H1 (cell line): ENCODE measurements at regions not wholly inside any gene's neighbourhood (a gene's known extent, or its start where the extent isn't known, plus 50 kb on each side); places are given as distances from the start of the nearest gene placed in this dataset.

Experiments used
- CTCF ChIA-PET: fragments of 300-600 bp; sonication (Branson Sonifier 250); formaldehyde crosslinking; loops from one replicate; lab custom pipeline; 2021; ENCODE audit not compliant: partially characterized antibody; lab: Charles Lee
- POLR2A ChIA-PET: fragments of 300-600 bp; sonication (Branson Sonifier 250); formaldehyde crosslinking; loops from one replicate; lab custom pipeline; 2021; ENCODE audit warnings: inconsistent platforms; ENCODE audit not compliant: partially characterized antibody; lab: Charles Lee
- DNase-seq, 2 experiments: peaks; one replicate each; pipeline versions ENCODE4 v3.0.0 to v3.0.0-alpha.2; 2010 to 2022; ENCODE audit warnings: low spot score in 2 of 2, low read depth in 1 of 2, mixed read lengths in 1 of 2
- FAIRE-seq: peaks from 2 replicates; lab custom pipeline; 2011; peaks lifted over from hg19 to GRCh38; lab: Jason Lieb, UNC
- H2AFZ ChIP-seq: 2 replicates; pipeline ENCODE4 v1.8.1; 2012; ENCODE audit warnings: low read length, inconsistent platforms
- H2AK5ac ChIP-seq: 2 replicates; pipeline ENCODE4 v1.6.1; 2013; ENCODE audit warnings: low read depth, low read length
- H2BK120ac ChIP-seq: replicated peaks from 2 replicates; pipeline ENCODE3; 2013; ENCODE audit warnings: low read depth, low read length, inconsistent platforms
- H2BK12ac ChIP-seq: 2 replicates; pipeline ENCODE4 v1.6.1; 2013; ENCODE audit warnings: low read depth, low read length
- H2BK15ac ChIP-seq: 2 replicates; pipeline ENCODE4 v1.6.1; 2013; ENCODE audit warnings: low read length
- H2BK20ac ChIP-seq: 2 replicates; pipeline ENCODE4 v1.6.1; 2013; ENCODE audit warnings: low read length
- H2BK5ac ChIP-seq: 2 replicates; pipeline ENCODE4 v1.6.1; 2013; ENCODE audit warnings: low read depth, low read length
- H3K14ac ChIP-seq: 2 replicates; pipeline ENCODE4 v1.6.1; 2013; ENCODE audit warnings: inconsistent platforms; ENCODE audit not compliant: insufficient read length
- H3K18ac ChIP-seq: 2 replicates; pipeline ENCODE4 v1.6.1; 2013; ENCODE audit warnings: low read length; ENCODE audit errors: extremely low read depth
- H3K23ac ChIP-seq: 2 replicates; pipeline ENCODE4 v1.6.1; 2013; ENCODE audit warnings: inconsistent platforms; ENCODE audit not compliant: insufficient read length
- H3K23me2 ChIP-seq: 2 replicates; pipeline ENCODE4 v1.6.1; 2013; ENCODE audit warnings: low read depth, low read length
- H3K27ac ChIP-seq: 2 replicates; pipeline ENCODE4 v1.6.1; 2011; ENCODE audit warnings: low read depth, low read length, inconsistent platforms
- H3K27me3 ChIP-seq, 4 experiments: replicated peaks in 1 of 4; 1 replicate in 1 of 4; 2 replicates in 3 of 4; pipeline versions ENCODE4 v1.6.1 to v1.8.1; 2011 to 2013; ENCODE audit warnings: low read length in 3 of 4, mild to moderate bottlenecking in 3 of 4, inconsistent platforms in 2 of 4, mixed read lengths in 2 of 4, moderate library complexity in 1 of 4; ENCODE audit not compliant: control insufficient read depth in 3 of 4, insufficient read depth in 3 of 4; ENCODE audit errors: extremely low read depth in 1 of 4
- H3K36me3 ChIP-seq, 4 experiments: 2 replicates each; pipeline versions ENCODE4 v1.6.1 to v1.8.1; 2011 to 2013; ENCODE audit warnings: mild to moderate bottlenecking in 4 of 4, low read length in 3 of 4, moderate library complexity in 2 of 4, control low read depth in 1 of 4, inconsistent platforms in 1 of 4; ENCODE audit not compliant: insufficient read depth in 4 of 4, control insufficient read depth in 2 of 4
- H3K4ac ChIP-seq: replicated peaks from 2 replicates; pipeline ENCODE3; 2013; ENCODE audit warnings: low read length, low read depth, mixed read lengths, inconsistent platforms; ENCODE audit not compliant: insufficient read length
- H3K4me1 ChIP-seq, 4 experiments: replicated peaks in 1 of 4; 1 replicate in 1 of 4; 2 replicates in 3 of 4; pipeline versions ENCODE4 v1.6.1 to v1.8.1; 2011 to 2013; ENCODE audit warnings: low read length in 3 of 4, inconsistent platforms in 2 of 4, mixed read lengths in 1 of 4; ENCODE audit not compliant: insufficient read depth in 4 of 4, control insufficient read depth in 3 of 4
- H3K4me2 ChIP-seq, 2 experiments: 2 replicates each; pipeline versions ENCODE4 v1.6.1 to v1.8.1; 2011 to 2013; ENCODE audit warnings: low read depth in 2 of 2, low read length in 2 of 2, control low read depth in 1 of 2, inconsistent platforms in 1 of 2, mild to moderate bottlenecking in 1 of 2; ENCODE audit not compliant: insufficient read depth in 1 of 2
- H3K4me3 ChIP-seq, 4 experiments: fragments of 200-600, 300-600 bp in 1 of 4; sonication (generic), shearing (Covaris generic), sonication (Bioruptor Twin) in 1 of 4; 2 replicates each; pipeline versions ENCODE4 v1.5.1 to v1.8.1; 2011 to 2016; ENCODE audit warnings: low read length in 4 of 4, low read depth in 3 of 4, control low read depth in 2 of 4, inconsistent platforms in 2 of 4, mild to moderate bottlenecking in 2 of 4, mixed read lengths in 1 of 4, moderate library complexity in 1 of 4; ENCODE audit not compliant: insufficient read depth in 2 of 4; ENCODE audit errors: extremely low read depth in 1 of 4
- H3K56ac ChIP-seq: replicated peaks from 2 replicates; pipeline ENCODE3; 2013; ENCODE audit warnings: low read depth, mild to moderate bottlenecking, mixed read lengths, low read length, inconsistent platforms; ENCODE audit not compliant: insufficient read length
- H3K79me1 ChIP-seq: 2 replicates; pipeline ENCODE4 v1.6.1; 2013; ENCODE audit warnings: low read depth, low read length, control low read depth
- H3K79me2 ChIP-seq, 2 experiments: 2 replicates each; pipeline versions ENCODE4 v1.6.1 to v1.8.1; 2012 to 2013; ENCODE audit warnings: low read length in 2 of 2, mild to moderate bottlenecking in 2 of 2, inconsistent platforms in 1 of 2; ENCODE audit not compliant: insufficient read depth in 2 of 2, control insufficient read depth in 1 of 2
- H3K9ac ChIP-seq, 4 experiments: replicated peaks in 1 of 4; 1 replicate in 1 of 4; 2 replicates in 3 of 4; pipeline versions ENCODE4 v1.6.1 to v1.8.1; 2011 to 2013; ENCODE audit warnings: low read depth in 3 of 4, low read length in 3 of 4, control low read depth in 2 of 4, mild to moderate bottlenecking in 2 of 4, moderate library complexity in 2 of 4, inconsistent platforms in 1 of 4; ENCODE audit errors: extremely low read depth in 1 of 4
- H3K9me3 ChIP-seq, 2 experiments: 2 replicates each; pipeline versions ENCODE4 v1.6.1 to v1.8.1; 2012 to 2013; ENCODE audit warnings: mild to moderate bottlenecking in 2 of 2, moderate library complexity in 2 of 2, control low read depth in 1 of 2, inconsistent platforms in 1 of 2, low read depth in 1 of 2, low read length in 1 of 2, mixed read lengths in 1 of 2; ENCODE audit not compliant: insufficient read depth in 2 of 2
- H4K20me1 ChIP-seq, 2 experiments: replicated peaks in 1 of 2; 2 replicates each; pipeline versions ENCODE3 to v1.8.1; 2011 to 2013; ENCODE audit warnings: inconsistent platforms in 2 of 2, low read length in 2 of 2, mild to moderate bottlenecking in 1 of 2; ENCODE audit not compliant: insufficient read depth in 2 of 2, control insufficient read depth in 1 of 2
- H4K5ac ChIP-seq: 2 replicates; pipeline ENCODE4 v1.6.1; 2013; ENCODE audit warnings: low read length, low read depth, mixed read lengths, inconsistent platforms; ENCODE audit not compliant: insufficient read length
- H4K8ac ChIP-seq: 2 replicates; pipeline ENCODE4 v1.8.0; 2013; ENCODE audit warnings: mild to moderate bottlenecking, moderate library complexity, low read length, inconsistent platforms; ENCODE audit not compliant: insufficient read depth; ENCODE audit errors: extremely low read depth
- H4K91ac ChIP-seq: replicated peaks from 2 replicates; pipeline ENCODE3; 2013; ENCODE audit warnings: low read length, mixed read lengths, inconsistent platforms; ENCODE audit not compliant: insufficient read length
- BACH1 ChIP-seq: IDR thresholded peaks from 2 replicates; pipeline ENCODE4 v1.6.1; 2012; ENCODE audit warnings: low read length, improper control_type of control experiment
- BRCA1 ChIP-seq: IDR thresholded peaks from 2 replicates; pipeline ENCODE4 v1.6.1; 2012; ENCODE audit warnings: low read depth, low read length, improper control_type of control experiment
- EP300 ChIP-seq, 2 experiments: IDR thresholded peaks; 1 replicate in 1 of 2; 2 replicates in 1 of 2; pipeline ENCODE4 v1.6.1; 2011 to 2012; ENCODE audit warnings: low read depth in 2 of 2, low read length in 2 of 2, mild to moderate bottlenecking in 2 of 2, borderline replicate concordance in 1 of 2, inconsistent platforms in 1 of 2, moderate library complexity in 1 of 2
- SUZ12 ChIP-seq: fragments of 200-600 bp; sonication (generic); IDR thresholded peaks from 2 replicates; pipeline ENCODE4 v1.6.1; 2012; ENCODE audit warnings: mild to moderate bottlenecking, inconsistent platforms, low read length, moderate library complexity, mixed read lengths
- WGBS, 2 experiments: shearing (Covaris generic) in 1 of 2; methylation state at CpG; one replicate each; pipeline versions ENCODE4 v1.1.6 to v1.1.7; 2013 to 2015; ENCODE audit warnings: low lambda C conversion rate in 2 of 2, mixed read lengths in 2 of 2, inconsistent platforms in 1 of 2, low coverage in 1 of 2, missing lambda C conversion rate in 1 of 2; ENCODE audit not compliant: insufficient replicate concordance in 2 of 2, insufficient coverage in 1 of 2, insufficient read length in 1 of 2; ENCODE audit errors: extremely low coverage in 1 of 2, missing lambda C conversion rate in 1 of 2; 5-methylcytosine and 5-hydroxymethylcytosine counted together

- Histone ChIP-seq H3K4me1 (no peaks in the 10 kb centered on the region), H3K27me3 (no peaks in the 10 kb centered on the region), H4K8ac (no peak overlapping the region), H3K23me2 (no peaks in the 10 kb centered on the region), H3K14ac (no peak overlapping the region), H2BK20ac (no peak overlapping the region), H2AK5ac (no peak overlapping the region), H3K4ac (no peak overlapping the region), H3K36me3 (no peaks in the 10 kb centered on the region), H2BK12ac (no peak overlapping the region), H2BK120ac (no peak overlapping the region), H3K4me3 (no peak overlapping the region), H3K79me2 (no peaks in the 10 kb centered on the region), H3K56ac (no peak overlapping the region), H2BK5ac (no peak overlapping the region), H3K23ac (no peak overlapping the region), H3K18ac (no peak overlapping the region), H2BK15ac (no peak overlapping the region), H3K79me1 (no peaks in the 10 kb centered on the region), H3K27ac (no peak overlapping the region), H2AFZ (peak overlapping the region; percentile 96; the same call in 1 of the 2 replicates), H3K4me2 (no peak overlapping the region), H4K91ac (no peak overlapping the region), H3K9ac (no peak overlapping the region), H3K9me3 (no peaks in the 10 kb centered on the region), H4K5ac (no peak overlapping the region), H4K20me1 (no peaks in the 10 kb centered on the region)
- CTCF ChIA-PET = no interaction called here
- DNase-seq (no peak), FAIRE-seq (no peak)
- 72% methylated on average over 3 of the region's 3 CpGs; no CpG with 5 or more reads in 1 of the 2 experiments for WGBS, 2 experiments
- POLR2A ChIA-PET = no interaction called here
- TF ChIP-seq EP300 (IDR thresholded peaks at IDR 0.05; ENCODE audit: borderline replicate concordance in 1 of 2, low read depth in 2 of 2, low read length in 2 of 2) = no peak
- TF ChIP-seq SUZ12 = no peak
- TF ChIP-seq BRCA1 = no peak
- TF ChIP-seq BACH1 = no peak
Measured at GRCh38 chr4:124025000-124025399, 628.4 kb downstream of the SPRY1 start.
